A172 (cell line): ENCODE measurements at regions not wholly inside any gene's neighbourhood (a gene's known extent, or its start where the extent isn't known, plus 50 kb on each side); places are given as distances from the start of the nearest gene placed in this dataset.
"Not testable (repeated sequence)": the region's sequence is repeated elsewhere in the genome, so short reads cannot be mapped to it uniquely, and the experiment has no call there.

Experiments used
- DNase-seq: peaks from one replicate; pipeline ENCODE4 v3.0.0-alpha.2; 2015; ENCODE audit warnings: low spot score

DNA sequence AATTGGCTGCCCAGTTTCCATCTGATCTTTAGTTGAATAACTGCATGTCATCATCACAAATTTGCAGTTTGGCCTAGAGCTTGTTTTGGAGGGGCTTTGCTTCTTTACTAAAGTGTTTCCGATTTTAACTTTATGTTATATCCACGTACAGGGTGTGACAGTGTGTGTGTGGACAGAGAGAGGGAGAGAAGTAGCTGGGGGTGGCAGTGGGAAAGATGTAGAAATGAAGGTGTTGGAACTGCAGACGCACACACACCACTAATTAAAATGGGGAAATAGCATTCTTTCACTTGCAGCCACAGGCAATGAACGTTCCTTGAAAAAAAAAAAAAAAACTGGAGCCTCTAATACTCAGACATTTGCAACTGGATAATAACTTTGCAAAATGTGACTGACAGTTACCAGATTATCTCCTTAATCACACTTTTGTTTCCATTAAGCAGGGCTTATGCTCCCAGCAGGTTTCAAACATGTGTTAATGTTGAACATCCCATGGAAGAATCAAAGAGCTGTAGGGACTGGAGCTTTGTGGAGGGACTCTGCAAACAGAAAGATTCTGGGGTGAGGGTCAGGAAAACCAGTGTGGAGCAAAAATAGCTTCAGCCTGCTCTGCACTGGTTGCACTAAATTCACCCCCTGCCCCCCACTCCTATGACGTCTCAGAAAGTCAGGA, 238.1 kb upstream of the TENM4 start:
- DNase-seq: no peak

DNA sequence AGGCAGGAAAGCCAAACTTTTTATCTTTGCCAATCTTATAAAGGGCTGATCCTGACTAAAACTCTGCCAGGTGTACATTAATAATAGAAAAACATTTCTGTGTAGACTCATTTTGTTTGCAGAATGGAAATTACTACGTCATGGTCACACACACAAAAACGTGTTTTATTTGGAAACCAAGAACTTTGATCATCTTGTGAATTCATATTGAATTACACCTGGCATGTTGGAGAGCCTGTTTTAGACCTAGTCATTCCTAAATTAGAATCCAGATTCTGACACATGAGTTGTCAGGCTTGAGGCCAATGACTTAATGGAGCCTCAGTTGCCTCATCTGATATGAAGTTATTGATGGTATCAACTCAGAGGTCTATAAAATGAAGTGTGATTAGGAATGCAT, 235.6 kb upstream of the TENM4 start:
- DNase-seq: no peak

DNA sequence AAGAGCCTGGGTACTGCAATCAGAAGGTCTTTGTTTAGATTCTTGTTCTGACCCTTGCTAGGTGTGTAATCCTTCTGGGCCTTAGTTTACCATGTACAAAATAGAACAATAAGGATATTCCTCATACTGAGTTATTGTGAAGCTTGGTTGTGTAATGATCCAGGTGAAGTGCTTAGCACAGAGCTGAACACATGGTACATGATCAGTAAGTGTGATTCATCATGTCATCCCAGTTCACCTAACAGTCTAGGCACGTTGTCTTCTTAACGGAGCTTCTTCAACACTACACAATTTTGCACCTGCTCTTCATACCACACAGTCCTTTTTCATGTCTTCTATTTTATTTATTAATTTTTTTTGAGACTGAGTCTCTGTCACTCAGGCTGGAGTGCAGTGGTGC, 234.3 kb upstream of the TENM4 start:
- DNase-seq: no peak

DNA sequence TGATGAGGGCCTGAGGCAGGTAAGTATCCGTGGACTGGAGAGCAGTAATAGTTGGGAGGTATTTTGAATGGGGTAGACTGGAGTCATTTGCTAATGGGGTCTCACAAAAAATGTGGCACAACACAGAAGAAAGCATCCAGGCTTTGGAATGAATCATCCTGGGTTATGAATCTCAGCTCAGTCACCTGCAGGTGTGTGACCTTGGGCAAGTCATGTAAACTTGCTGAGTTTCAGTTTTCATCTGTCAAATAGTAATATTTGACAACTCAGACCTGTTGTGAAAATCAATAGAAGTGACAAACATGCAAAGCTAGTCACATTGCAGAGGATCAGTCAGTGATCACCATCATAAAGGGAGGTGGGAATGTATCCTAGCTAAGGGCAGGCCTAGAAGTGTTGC, 232.0 kb upstream of the TENM4 start:
- no peak for DNase-seq

DNA sequence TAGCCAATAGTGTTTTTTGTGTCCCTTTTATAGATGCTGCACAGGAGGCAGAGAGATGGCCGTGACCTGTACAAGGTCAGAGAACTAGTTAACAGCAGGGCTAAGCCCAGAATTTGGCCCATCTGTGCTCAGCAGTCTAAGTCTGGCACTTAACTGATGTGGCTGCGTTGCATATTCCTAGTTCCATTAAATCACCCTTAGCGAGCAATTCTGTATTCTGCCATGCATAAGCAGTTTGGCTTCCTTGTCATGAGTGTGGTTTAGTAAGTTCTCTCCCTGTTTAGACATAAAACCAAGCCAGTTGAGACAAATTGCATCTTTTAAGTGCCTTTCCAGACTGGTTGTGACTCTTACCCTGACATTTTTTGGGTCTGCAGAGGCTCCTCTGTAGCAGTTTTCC, 230.6 kb upstream of the TENM4 start:
- no peak for DNase-seq

DNA sequence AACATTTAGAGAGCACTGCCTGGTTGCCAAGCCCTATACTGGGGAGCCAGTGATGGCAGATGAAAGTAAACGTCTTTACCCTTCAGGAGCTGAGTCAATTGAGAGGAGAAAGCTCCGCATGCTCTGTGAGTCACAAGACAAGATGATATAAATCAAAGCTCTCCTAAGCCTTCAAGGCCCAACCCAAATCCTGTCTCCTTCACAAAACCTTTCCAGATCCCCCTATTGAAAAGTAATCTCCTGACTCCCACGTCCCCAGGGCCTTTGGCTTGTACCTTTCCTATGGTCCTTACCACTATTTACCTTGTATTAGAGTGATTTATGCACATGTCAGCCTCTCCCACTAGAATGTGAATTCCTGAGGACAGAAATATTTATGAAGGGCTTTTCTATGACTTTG, 230.1 kb upstream of the TENM4 start:
- DNase-seq: peak; percentile 7

DNA sequence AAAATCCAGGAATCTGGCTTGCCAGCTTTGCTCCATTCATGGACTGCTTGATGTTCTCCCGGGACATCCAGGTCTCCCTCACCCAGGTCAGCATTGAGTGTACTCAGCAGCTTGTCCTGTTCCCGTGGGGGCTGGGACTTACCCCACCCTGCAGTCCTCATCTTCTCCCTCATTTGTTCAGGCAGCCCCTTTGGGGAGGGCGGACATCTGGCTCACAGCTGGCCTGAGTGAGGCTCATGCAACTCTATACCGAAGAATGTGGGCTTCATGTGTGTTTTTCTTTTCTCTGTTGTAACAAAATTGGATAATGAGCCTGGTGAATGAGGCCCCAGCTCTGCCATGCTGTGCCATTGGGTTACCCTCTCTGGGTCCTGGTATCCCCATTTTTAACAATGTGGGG, 227.7 kb upstream of the TENM4 start:
- no peak for DNase-seq

DNA sequence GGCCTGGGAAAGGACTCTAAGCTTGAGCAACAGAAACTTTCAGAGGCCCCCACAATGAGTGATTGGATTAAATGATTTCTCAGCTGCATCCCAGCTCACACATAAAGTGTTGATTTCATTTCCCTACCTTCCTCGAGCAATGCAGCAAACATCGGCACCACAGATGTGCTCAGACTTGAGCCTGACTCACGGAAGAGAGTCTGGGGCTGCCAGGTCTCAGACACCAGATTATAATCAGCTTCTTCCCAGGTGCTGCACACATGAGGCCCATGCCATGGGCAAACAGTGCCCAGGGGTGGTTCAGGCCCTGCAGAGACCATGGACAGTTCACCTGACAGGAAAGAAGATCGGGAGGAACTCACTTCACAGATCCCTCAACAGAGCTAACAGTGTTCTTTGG, 226.6 kb upstream of the TENM4 start:
- no peak for DNase-seq

DNA sequence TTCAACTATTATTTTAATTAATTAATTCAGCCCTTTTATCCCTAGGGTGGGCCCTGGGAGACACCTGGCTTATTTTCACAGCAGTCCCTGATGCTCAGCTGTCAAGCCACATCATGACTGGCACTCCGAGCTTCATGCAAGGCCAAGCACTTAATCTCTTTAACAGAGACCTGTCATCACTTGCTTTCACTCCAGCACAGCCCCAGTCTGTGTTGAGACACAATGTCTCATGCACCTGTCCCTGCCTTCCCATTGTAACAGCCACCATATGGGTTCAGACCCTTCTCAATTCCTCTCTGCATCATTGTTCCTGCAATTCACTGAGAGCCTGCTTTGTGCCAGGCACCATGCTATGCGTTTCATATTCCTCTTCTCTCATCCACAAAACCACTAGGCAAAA, 222.2 kb upstream of the TENM4 start:
- no peak for DNase-seq

DNA sequence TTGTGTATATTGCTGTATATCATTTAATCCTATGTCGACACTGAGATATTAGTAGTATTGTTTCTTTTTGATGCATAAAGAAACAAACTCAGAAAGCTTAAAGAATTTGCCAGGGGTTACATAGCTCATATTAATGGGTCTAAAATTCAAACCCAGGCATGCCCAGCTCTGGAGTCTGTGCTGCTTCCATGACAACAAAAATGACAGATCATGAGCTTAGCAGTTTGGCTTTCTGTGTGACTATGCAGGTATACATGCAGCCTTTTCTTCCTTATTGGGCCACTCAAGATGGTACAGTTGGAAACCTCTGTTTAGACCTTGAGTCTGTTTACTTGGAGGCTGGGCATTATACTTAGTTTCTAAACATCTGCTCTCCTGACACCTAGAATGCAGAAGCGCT, 220.5 kb upstream of the TENM4 start:
- no peak for DNase-seq

DNA sequence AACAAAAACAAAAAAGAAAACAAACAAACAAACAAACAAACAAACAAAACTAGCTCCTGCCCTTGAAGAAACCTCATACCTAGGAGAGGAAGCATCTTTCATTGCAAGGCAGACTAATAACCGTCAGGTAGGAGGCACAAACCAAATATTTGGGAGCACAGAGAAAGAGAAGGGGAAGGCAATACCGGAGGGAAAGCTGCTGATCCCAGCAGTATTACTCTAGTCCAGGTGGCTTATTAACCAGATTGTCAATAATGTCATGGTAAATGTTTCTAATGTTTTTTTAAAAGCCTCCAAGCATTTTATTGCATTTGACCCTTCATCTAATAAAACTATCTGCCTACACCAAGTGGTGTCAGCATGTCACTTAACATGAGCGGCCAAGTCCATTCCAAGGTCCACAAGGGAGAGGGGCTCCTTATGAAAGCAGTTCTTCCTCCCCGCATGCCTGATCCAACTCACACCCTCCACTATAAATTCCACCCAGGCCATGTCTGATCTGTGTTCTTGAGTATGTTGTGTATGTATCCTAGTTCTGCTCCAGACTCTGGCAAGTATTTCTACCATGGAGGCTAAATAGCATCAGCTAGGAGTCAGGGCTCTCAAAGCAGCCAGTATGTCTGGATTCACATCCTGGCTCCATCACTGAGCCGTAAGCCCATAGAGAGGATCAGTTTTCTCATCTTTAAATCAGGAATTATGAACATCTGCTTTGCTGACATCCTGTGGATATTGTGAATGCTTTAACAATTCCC, 208.1 kb upstream of the TENM4 start:
- DNase-seq: no peak

DNA sequence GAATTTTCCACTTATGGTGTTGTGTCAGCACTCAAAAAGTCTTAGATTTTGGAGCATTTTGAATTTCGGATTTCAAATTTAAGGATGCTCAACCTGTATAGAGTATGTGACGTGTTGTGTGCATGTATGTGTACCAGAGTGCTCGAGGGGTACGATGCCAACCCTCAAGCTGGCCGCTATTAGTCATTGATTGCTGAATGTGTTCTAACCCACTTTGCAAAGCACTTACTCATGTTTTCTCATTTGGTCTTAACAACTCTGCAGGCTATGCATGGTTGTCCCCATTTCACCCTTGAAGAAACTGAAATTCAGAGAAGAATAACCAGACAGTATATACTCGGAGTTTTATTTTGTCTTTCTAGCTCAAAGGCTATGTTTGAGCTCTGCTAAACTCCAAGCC, 196.4 kb upstream of the TENM4 start:
- no peak for DNase-seq

DNA sequence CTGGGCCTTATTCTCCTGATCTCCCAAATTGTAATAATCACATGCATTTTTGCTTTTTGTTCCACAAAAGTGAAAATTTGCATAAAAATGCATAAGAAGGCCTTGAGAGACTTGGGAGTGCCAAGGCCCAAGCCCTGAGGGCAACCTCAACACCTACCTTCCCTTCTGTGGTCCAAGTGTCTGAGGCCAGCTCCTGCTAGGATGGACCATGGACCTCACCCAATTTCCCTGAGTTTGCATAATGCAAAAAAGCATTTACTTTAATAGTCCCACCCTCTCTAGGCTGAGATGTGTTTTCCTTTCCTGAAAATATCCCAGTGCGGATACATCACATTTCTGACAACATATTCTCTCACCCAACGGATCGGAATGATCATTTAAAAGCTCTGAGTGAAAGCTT, 194.1 kb upstream of the TENM4 start:
- no peak for DNase-seq

DNA sequence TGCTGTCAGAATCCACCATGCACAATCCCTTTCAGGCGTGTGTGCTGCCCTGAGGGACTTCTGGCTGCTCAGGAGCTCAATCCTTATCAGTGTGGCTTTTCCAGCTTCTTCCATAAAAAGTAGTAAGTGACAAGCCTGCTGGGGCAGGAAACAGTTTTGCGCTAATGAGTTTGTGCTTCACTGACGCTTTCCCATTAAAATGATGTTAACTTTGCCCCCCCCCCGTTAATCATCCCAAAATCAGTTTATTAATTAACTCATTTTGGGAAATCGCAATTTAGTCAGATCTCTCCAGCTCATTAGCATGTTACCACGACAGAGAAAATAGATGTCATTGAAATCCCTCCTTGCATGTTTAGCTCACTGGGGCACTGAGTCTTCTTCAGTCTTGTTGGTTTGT, 186.5 kb upstream of the TENM4 start:
- DNase-seq: no peak

DNA sequence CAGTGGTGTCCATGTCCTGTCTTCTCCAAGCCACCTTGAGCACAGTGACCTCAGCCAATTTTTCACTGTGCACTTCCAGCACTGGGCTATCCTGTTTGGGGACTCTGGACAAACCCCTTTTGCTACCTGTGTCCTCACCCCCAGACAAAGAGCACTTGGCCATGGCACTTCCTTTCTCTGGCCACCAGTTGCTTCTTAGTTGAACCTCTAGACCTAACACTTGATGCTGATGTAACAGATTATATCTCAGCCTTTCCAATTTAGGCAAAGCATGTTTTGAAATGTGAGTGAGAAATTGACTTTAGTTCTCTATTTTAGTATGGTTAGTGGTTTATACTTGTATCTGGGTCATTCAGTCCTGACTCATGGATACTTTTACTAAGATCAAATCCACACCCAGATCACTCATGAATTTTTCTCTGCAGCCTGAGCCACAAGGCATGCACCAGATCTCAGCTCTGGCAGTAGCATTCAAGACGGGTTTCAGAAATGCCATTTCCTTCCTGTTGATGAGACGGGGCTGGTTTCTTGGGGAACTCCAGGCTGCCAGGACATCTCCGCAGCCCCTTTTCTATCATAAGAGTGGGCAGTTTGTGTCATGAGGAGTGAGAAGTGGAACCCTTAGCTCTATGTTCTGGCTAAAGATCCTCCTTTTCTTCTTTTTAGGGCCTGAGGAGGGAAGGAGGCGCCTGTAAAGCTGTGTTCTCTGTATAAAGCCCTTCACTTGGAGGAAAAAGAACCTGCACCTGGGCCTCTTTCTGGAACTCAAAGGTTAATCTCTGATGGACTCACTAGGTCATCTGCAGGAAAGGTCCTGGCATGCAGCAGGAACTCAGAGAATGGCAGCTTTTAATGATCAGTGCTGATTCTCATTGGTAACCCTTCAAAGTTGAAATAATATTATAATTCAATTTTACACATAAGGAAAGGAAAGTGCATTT, 185.6 kb upstream of the TENM4 start:
- no peak for DNase-seq

DNA sequence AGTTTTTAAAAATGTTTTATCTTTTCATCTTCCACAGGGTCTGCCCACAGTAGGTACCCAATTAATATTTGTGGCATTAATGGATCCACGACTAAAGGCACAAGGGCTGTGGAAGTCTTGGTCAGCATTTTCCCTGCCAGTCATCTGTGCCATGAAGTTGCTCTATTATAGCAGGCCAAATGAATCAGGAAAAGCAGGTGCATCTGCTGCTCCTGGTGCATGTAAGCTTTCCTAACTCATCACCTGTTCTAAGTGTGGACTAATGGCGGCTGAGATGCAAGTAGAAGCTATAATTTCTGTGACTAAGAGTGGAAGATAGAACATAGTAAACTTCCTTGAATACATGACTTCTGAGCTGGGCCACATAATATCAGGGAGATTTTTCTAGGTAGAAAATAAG, 182.5 kb upstream of the TENM4 start:
- no peak for DNase-seq

DNA sequence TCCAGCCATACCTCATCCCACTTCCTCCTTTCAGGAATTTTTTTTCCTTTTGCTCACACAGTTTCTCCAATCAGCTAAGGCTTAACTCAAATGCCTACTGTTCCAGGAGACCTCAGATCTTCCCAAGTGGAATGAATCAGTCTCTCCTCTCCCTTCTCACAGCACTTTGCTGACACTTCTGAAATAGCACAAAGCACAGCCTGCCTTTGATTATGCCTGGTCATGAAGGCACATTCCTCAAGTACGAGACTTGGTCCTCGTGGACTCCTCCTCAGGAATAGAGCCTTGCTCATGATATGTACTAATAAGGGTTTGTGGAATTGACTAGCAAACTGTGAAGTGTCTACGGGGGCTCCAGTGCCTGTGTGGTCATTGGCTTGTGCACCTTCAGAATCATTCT, 176.7 kb upstream of the TENM4 start:
- no peak for DNase-seq

DNA sequence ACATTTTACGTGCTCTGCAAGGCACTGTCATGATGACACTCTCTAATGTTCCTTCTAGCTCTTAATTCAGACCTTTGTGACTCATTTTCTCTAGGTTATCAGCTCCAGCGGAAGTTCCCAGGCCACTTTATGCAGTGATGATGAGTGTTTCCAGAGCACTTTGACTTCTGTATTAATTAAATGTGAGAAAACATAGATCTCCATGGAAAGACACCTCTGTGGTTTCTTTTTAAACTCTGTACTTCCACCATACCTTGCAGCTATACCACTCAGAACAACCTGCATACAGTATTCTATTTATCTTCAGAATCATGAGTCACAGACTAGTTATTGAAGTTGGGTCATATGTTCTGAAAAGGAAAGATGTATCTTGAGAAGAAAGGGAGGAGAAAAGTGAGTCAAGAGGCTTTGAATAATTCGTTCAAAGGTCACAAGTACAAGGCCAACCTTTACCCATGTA, 175.6 kb upstream of the TENM4 start:
- no peak for DNase-seq

DNA sequence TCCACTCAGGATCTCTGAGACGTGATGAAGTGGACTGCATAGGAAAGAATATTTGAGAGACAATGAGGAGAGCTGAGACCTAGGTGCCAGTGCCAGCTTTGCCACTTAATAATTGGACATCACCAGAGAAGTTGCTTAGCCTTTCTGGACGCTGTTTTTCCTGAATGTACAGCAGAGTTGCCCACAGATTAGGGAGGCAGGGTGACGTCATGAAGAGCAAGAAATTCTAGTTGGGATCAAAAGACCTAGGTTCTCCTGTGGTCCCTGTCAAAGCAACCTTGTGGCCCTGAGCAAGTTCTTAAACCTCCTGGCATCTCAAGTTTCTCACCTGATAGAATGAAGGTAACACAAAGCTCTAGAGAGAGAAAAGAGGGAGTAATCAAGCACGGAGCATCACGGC, 174.6 kb upstream of the TENM4 start:
- no peak for DNase-seq

DNA sequence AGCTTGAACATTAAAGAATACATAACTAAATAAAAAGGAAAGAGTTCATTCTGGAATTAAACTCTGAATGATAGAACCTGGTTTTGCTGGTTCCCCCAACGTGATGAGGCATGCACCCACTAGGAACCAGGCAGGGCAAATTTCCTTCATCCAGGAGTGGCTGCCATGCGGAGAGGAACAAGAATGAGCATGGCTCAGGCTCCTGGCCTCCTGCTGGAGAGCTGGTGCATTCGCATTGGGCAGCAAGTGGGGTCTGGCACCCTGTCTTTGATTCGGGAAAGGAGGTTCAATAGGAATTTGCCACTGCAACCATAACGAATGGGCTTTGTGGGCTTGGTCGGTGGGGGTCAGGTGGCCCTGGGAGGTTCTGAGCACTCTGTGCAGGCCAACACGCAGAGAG, 169.8 kb upstream of the TENM4 start:
- DNase-seq: no peak

DNA sequence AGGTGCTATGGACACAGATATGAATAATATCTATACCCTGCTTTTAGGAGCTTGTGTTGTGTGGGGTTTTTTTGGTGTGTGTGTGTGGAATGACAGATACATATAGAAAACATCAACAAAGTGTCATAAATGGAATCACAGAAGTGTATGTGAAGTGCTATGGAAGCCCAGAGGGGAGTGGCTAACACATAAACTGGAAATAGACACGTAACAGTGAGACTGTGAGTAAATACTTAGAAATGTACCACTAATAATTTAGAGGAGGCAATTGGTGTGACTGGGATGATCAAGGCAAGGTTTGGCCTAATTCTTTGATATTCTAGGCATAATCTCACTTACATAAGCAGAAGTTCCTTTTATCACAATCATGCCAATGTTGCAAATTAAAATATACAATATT, 169.3 kb upstream of the TENM4 start:
- DNase-seq: no peak

DNA sequence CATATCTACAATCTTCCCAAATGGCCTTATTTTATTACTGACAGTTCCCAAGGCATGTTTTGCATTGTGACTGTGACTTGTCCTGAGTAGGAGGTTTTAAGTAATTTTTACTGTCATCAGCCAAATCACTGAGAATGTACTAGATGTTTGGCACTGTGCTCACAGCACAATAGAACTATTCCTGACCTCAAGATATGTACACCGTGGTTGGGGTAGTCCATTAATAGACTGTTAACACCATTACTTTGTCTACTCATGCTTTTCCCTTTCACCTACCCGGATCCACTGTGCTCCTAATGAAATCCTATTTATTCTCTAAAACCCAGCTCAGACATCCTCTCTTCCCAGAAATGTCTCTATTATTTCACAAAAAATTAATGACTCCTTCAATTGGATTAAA, 168.7 kb upstream of the TENM4 start:
- no peak for DNase-seq

DNA sequence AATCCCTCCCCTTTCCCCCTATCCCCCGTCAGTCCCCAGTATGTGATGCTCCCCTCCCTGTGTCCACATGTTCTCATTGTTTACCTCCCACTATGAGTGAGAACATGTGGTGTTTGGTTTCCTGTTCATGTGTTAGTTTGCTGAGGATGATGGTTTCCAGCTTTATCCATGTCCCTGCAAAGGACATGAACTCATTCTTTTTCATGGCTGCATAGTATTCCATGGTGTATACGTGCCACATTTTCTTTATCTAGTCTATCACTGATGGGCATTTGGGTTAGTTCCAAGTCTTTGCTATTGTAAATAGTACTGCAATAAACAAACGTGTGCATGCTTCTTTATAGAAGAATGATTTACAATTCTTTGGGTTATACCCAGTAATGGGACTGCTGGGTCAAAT, 165.6 kb upstream of the TENM4 start:
- DNase-seq: not testable (repeated sequence)
